Activated naive CD8-positive, alpha-beta T cell treated with anti-CD3 and anti-CD28 coated beads, Interleukin-2, amount 50 U/mL, for 24 hours (primary cell): ENCODE measurements at regions not wholly inside any gene's neighbourhood (a gene's known extent, or its start where the extent isn't known, plus 50 kb on each side); places are given as distances from the start of the nearest gene placed in this dataset.

ENCODE experiments used
- ATAC-seq: fragments of 150-1000 bp; cut with Tn5 transposase; one replicate; pipeline ENCODE4 v1.10.0; 2021
- DNase-seq: peaks from one replicate; pipeline ENCODE4 v3.0.0; 2021
- H3K27ac Mint-ChIP-seq: one replicate; pipeline ENCODE4 v1.8.0; 2021; ENCODE audit warnings: mild to moderate bottlenecking, mixed read lengths
- H3K27me3 Mint-ChIP-seq: one replicate; pipeline ENCODE4 v1.8.0; 2021; ENCODE audit warnings: mixed read lengths
- H3K36me3 Mint-ChIP-seq: one replicate; pipeline ENCODE4 v1.8.0; 2021; ENCODE audit warnings: low read depth, mixed read lengths
- H3K4me1 Mint-ChIP-seq: one replicate; pipeline ENCODE4 v1.8.0; 2021; ENCODE audit warnings: mixed read lengths
- H3K4me3 Mint-ChIP-seq: one replicate; pipeline ENCODE4 v1.8.0; 2021; ENCODE audit warnings: mild to moderate bottlenecking, moderate library complexity, mixed read lengths
- H3K9me3 Mint-ChIP-seq: one replicate; pipeline ENCODE4 v1.8.0; 2021; ENCODE audit warnings: mixed read lengths

DNA sequence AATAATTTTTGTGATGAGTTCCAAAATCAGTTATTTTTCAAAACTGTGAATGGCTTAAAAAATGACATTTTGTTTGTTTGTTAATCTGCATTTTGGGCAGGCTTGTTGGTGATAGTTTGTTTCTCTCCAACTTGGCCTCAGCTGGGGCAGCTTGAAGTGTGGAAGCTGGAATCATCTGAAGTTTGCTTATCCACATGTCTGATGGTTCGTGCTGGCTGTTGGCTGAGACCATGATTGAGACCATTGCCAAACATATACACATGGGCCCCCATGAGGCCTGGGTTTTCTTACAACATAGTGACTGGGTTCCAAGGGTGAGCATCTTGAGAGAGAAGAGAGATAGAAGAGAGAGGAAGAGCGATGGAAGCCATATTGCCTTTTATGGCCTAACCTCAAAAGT lies 201.2 kb downstream of the NDFIP2 start:
- Mint-ChIP-seq H3K4me3 (no peak overlapping the region), H3K36me3 (no peaks in the 10 kb centered on the region), H3K9me3 (peaks cover 4% of the 10 kb centered on the region), H3K27me3 (peaks cover 3% of the 10 kb centered on the region), H3K27ac (no peak overlapping the region), H3K4me1 (no peaks in the 10 kb centered on the region)
- ATAC-seq (no peak), DNase-seq (no peak)

- ATAC-seq (no peak), DNase-seq (no peak)
- Mint-ChIP-seq H3K36me3 (no peaks in the 10 kb centered on the region), H3K4me3 (no peak overlapping the region), H3K9me3 (peaks cover 4% of the 10 kb centered on the region), H3K4me1 (no peaks in the 10 kb centered on the region), H3K27me3 (peaks cover 3% of the 10 kb centered on the region), H3K27ac (no peak overlapping the region)
These were observed 200.1 kb downstream of the NDFIP2 start for GRCh38 chr13:79681069-79681468.

- no peak overlapping the region for H3K4me3 Mint-ChIP-seq
These were observed 199.5 kb downstream of the NDFIP2 start for GRCh38 chr13:79680485-79680884.

DNA sequence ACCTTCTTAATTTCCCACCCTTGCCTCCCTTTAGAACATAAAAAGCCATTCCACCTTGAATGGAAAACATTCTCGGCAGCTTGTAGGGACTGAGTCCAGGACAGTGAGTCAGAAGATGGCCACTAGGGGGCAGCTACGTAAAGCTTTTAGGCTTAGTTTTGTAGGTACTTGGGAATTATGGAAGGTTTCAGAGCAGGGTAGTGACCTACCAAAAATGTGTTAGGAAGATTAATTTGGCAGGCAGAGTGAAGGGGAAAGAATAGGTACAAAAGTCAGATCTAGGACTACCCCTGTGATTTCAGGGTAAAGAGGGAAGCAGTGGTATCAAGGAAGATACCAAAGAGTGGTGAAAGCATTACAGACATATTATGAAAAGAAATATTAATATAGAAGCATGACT lies 198.4 kb downstream of the NDFIP2 start:
- peak; percentile 50 for DNase-seq
- peak; percentile 57 for ATAC-seq
- H3K9me3 Mint-ChIP-seq = peaks cover 4% of the 10 kb centered on the region
- H3K36me3 Mint-ChIP-seq = no peaks in the 10 kb centered on the region
- H3K27me3 Mint-ChIP-seq = peaks cover 3% of the 10 kb centered on the region
- H3K4me1 Mint-ChIP-seq = no peaks in the 10 kb centered on the region
- no peak overlapping the region for H3K27ac Mint-ChIP-seq
- no peak overlapping the region for H3K4me3 Mint-ChIP-seq

More at GRCh38 chr13:79680485-79680884, 199.5 kb downstream of the NDFIP2 start:
- DNase-seq (no peak), ATAC-seq (no peak)
- H3K27ac Mint-ChIP-seq = no peak overlapping the region
- H3K9me3 Mint-ChIP-seq = peaks cover 4% of the 10 kb centered on the region
- no peaks in the 10 kb centered on the region for H3K36me3 Mint-ChIP-seq
- H3K4me1 Mint-ChIP-seq = no peaks in the 10 kb centered on the region
- H3K27me3 Mint-ChIP-seq = peaks cover 3% of the 10 kb centered on the region

- Mint-ChIP-seq H3K4me3 (no peak overlapping the region), H3K9me3 (peaks cover 4% of the 10 kb centered on the region), H3K4me1 (no peaks in the 10 kb centered on the region), H3K27ac (no peak overlapping the region), H3K36me3 (no peaks in the 10 kb centered on the region), H3K27me3 (peaks cover 3% of the 10 kb centered on the region)
- no peak for DNase-seq
- ATAC-seq = no peak
These were observed 197.1 kb downstream of the NDFIP2 start for GRCh38 chr13:79678100-79678499.

DNA sequence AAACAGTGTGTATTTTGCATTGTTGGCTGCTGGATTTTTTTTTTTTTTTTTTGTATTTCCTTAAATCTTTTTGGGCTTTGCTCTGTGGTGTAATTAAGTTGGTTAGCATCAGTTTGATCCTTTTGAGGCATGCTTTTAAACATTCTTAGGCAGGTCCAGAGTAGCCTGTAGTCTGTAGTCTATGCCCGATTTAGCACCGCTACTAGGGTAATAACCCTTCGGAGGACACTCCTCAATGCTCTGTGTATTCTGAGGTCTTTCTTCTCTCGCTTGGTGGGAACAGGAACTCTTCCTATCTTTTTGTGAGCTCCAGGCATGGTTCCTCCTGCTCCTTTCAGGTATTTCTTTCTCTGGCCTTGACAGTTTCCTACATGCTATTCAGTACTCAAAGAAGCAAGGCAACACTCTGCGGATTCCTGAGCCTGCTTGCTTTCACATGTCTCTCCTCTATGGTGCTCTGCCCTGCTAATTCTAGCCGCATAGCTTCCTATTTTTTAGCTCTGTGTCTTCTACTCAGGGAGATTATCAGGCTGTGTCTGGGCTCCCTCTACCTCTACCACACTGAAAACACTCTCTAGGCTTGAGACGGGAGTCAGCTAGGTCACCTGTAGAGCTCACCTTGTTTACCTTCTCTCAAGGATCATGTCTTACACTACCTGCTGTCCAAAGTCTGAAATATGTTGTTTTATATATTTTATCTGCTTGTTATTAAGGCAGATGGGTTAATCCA lies 195.1 kb downstream of the NDFIP2 start:
- no peaks in the 10 kb centered on the region for H3K4me1 Mint-ChIP-seq
- no peak overlapping the region for H3K4me3 Mint-ChIP-seq
- ATAC-seq (no peak), DNase-seq (no peak)
- no peaks in the 10 kb centered on the region for H3K9me3 Mint-ChIP-seq
- no peak overlapping the region for H3K27ac Mint-ChIP-seq
- H3K36me3 Mint-ChIP-seq = no peaks in the 10 kb centered on the region
- H3K27me3 Mint-ChIP-seq = peaks cover 3% of the 10 kb centered on the region

- H3K27ac Mint-ChIP-seq = no peak overlapping the region
- H3K27me3 Mint-ChIP-seq = peaks cover 3% of the 10 kb centered on the region
- H3K4me3 Mint-ChIP-seq = no peak overlapping the region
- H3K9me3 Mint-ChIP-seq = no peaks in the 10 kb centered on the region
- DNase-seq = no peak
- no peak for ATAC-seq
- H3K4me1 Mint-ChIP-seq = no peaks in the 10 kb centered on the region
- H3K36me3 Mint-ChIP-seq = no peaks in the 10 kb centered on the region
These were observed 194.0 kb downstream of the NDFIP2 start for GRCh38 chr13:79674765-79675515.

GRCh38 chr13:79673993-79674377 lies 193.0 kb downstream of the NDFIP2 start:
- no peak for ATAC-seq
- H3K4me1 Mint-ChIP-seq = no peaks in the 10 kb centered on the region
- DNase-seq = no peak

DNA sequence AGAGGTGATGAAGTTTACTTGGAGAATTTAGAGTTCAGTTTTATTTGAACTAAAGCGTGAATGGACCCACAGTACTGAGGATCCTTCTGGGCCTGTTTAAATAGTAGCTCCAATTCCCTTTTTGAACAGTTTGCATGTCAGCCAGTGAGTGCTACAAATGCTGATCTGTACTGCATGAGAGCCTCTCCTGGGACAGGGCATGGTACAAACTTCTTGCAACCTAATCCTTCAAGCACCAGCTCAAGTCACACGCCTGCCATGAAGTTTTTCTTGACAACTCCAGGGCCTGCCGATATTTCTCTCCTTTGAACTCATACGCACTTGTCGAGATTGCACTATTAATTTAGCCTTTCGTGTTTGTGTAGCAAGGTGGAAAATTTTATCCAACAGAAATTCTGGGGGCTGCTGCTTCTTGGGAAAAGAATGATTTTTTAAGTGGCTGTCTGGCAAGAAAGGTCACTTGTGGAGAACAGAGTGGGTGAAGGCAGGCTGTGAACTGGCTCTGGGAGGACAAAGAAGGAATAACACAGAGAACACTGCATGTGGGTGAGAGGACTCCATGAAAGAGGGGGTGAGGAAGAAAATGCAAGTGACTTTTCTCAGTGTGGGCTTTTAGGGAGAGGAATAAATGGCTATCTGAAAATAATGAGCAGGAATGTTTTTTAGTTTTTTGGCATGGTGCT lies 192.5 kb downstream of the NDFIP2 start:
- Mint-ChIP-seq H3K36me3 (no peaks in the 10 kb centered on the region), H3K4me3 (no peak overlapping the region), H3K4me1 (no peaks in the 10 kb centered on the region), H3K27me3 (no peaks in the 10 kb centered on the region), H3K27ac (no peak overlapping the region), H3K9me3 (no peaks in the 10 kb centered on the region)
- no peak for ATAC-seq
- DNase-seq = no peak

More at GRCh38 chr13:79673993-79674377, 193.0 kb downstream of the NDFIP2 start:
- Mint-ChIP-seq H3K9me3 (no peaks in the 10 kb centered on the region), H3K4me3 (no peak overlapping the region), H3K36me3 (no peaks in the 10 kb centered on the region), H3K27ac (no peak overlapping the region), H3K27me3 (no peaks in the 10 kb centered on the region)

DNA sequence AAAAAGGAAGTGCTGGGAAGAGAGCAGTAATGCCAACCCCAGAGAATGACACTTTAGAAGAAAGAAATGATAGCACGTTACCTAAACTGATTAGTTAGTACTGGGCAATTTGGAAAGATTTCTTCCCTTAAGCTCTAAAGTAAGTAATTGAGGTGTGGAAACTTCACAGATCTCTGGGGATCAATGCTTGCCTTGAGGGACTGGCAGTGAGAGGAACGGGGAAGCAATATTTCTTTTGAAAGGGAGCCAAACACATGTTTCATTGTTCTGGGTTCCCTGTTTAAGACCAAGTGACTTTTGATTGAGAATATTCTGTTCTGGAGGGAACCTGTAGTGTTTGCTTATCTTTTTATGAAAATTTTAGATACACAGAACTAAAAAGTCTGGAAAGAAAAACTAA lies 190.5 kb downstream of the NDFIP2 start:
- Mint-ChIP-seq H3K4me1 (no peaks in the 10 kb centered on the region), H3K9me3 (no peaks in the 10 kb centered on the region), H3K36me3 (no peaks in the 10 kb centered on the region), H3K4me3 (no peak overlapping the region), H3K27me3 (no peaks in the 10 kb centered on the region), H3K27ac (no peak overlapping the region)
- ATAC-seq = no peak
- DNase-seq = no peak

GRCh38 chr13:79668201-79668752 lies 187.3 kb downstream of the NDFIP2 start:
- DNase-seq = no peak
- ATAC-seq = no peak
- H3K27me3 Mint-ChIP-seq = no peaks in the 10 kb centered on the region
- no peak overlapping the region for H3K4me3 Mint-ChIP-seq
- H3K36me3 Mint-ChIP-seq = no peaks in the 10 kb centered on the region
- no peaks in the 10 kb centered on the region for H3K4me1 Mint-ChIP-seq
- no peaks in the 10 kb centered on the region for H3K9me3 Mint-ChIP-seq
- H3K27ac Mint-ChIP-seq = no peak overlapping the region

- no peak overlapping the region for H3K4me3 Mint-ChIP-seq
- H3K36me3 Mint-ChIP-seq = no peaks in the 10 kb centered on the region
- ATAC-seq (no peak), DNase-seq (no peak)
- H3K27me3 Mint-ChIP-seq = no peaks in the 10 kb centered on the region
- no peaks in the 10 kb centered on the region for H3K9me3 Mint-ChIP-seq
- no peaks in the 10 kb centered on the region for H3K4me1 Mint-ChIP-seq
- H3K27ac Mint-ChIP-seq = no peak overlapping the region
These were observed 186.8 kb downstream of the NDFIP2 start for GRCh38 chr13:79667771-79668170.

DNA sequence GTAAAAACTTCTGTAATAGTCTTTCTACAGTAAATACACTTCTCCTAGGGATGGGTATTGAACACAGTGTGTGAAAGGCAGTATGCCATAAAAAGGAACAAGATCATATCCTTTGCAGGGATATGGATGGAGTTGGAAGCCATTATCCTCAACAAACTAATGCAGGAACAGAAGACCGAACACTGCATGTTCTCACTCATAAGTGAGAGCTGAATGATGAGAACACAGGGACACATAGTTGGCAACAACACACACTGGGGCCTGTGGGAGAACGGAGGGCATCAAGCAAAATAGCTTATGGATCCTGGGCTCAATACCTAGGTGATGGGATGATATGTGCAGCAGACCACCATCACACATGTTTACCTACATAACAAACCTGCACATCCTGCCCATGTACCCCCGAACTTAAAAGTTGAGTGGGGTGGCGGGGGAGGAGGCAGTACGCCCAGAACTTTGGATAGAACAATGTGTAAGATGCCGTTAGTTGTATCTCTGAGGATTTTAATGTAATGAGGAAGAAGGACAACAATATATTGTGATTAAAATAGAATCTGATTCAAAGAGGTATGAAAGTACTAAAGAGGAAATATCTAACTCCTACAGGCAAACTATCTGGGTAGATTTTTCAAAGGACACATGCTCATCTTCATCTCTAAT lies 183.2 kb downstream of the NDFIP2 start:
- no peak overlapping the region for H3K27ac Mint-ChIP-seq
- ATAC-seq (no peak), DNase-seq (no peak)
- H3K4me1 Mint-ChIP-seq = peaks cover 3% of the 10 kb centered on the region
- H3K4me3 Mint-ChIP-seq = no peak overlapping the region
- no peaks in the 10 kb centered on the region for H3K27me3 Mint-ChIP-seq
- no peaks in the 10 kb centered on the region for H3K36me3 Mint-ChIP-seq
- H3K9me3 Mint-ChIP-seq = no peaks in the 10 kb centered on the region

- Mint-ChIP-seq H3K27ac (no peak overlapping the region), H3K27me3 (no peaks in the 10 kb centered on the region), H3K9me3 (no peaks in the 10 kb centered on the region), H3K4me1 (peaks cover 3% of the 10 kb centered on the region), H3K4me3 (no peak overlapping the region), H3K36me3 (no peaks in the 10 kb centered on the region)
- no peak for DNase-seq
- ATAC-seq = no peak
These were observed 182.5 kb downstream of the NDFIP2 start for GRCh38 chr13:79663435-79663834.
